ENCODE measurements at regions not wholly inside any gene's neighbourhood (a gene's known extent, or its start where the extent isn't known, plus 50 kb on each side); places are given as distances from the start of the nearest gene placed in this dataset.

DNA sequence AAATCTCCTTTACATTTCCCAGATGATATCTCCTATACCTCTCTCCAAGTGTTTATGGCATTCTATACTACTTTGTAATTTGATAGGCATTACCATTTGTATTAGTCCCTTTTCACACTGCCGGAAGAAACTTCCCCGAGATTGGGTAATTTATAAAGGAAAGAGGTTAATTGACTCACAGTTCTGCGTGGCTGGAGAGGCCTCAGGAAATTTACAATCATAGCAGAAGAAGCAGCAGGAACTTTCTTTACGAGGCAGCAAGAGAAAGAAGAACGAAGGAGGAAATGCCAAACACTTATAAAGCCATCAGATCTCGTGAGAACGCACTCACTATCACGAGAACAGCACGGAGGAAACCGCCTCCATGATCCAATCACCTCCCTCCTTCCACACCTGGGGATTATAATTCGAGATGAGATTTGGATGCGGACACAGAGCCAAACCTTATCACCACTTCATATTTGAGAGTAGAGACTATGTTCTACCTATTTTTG is 1194.6 kb downstream of the SORCS1 start:
- Mint-ChIP-seq H3K4me3 (no peak overlapping the region), H3K9me3 (peaks cover 3% of the 10 kb centered on the region), H3K36me3 (ENCODE audit: low read depth) (no peaks in the 10 kb centered on the region), H3K4me1 (ENCODE audit: low read depth) (no peaks in the 10 kb centered on the region), H3K27ac (no peak overlapping the region), H3K27me3 (no peaks in the 10 kb centered on the region)
- Histone ChIP-seq H3K9me3 (ENCODE audit: control insufficient read depth in 1 of 2, insufficient read depth in 1 of 2, low read length in 2 of 2) (no peaks in the 10 kb centered on the region), H3K36me3 (ENCODE audit: insufficient read depth, low read length) (no peaks in the 10 kb centered on the region), H3K4me3 (ENCODE audit: low read length) (no peak overlapping the region), H3K4me1 (ENCODE audit: insufficient read depth, low read length) (no peaks in the 10 kb centered on the region), H3K27me3 (ENCODE audit: control insufficient read depth in 1 of 2, insufficient read depth in 2 of 2, low read length in 2 of 2) (no peaks in the 10 kb centered on the region), H3K27ac (ENCODE audit: low read depth in 1 of 2, low read length in 2 of 2) (no peak overlapping the region)
- DNase-seq (no peak), ATAC-seq (ENCODE audit: poor library complexity) (no peak)
- ChIA-PET CTCF (no interaction called here), POLR2A (no interaction called here)
- TF ChIP-seq, protein P1, sequence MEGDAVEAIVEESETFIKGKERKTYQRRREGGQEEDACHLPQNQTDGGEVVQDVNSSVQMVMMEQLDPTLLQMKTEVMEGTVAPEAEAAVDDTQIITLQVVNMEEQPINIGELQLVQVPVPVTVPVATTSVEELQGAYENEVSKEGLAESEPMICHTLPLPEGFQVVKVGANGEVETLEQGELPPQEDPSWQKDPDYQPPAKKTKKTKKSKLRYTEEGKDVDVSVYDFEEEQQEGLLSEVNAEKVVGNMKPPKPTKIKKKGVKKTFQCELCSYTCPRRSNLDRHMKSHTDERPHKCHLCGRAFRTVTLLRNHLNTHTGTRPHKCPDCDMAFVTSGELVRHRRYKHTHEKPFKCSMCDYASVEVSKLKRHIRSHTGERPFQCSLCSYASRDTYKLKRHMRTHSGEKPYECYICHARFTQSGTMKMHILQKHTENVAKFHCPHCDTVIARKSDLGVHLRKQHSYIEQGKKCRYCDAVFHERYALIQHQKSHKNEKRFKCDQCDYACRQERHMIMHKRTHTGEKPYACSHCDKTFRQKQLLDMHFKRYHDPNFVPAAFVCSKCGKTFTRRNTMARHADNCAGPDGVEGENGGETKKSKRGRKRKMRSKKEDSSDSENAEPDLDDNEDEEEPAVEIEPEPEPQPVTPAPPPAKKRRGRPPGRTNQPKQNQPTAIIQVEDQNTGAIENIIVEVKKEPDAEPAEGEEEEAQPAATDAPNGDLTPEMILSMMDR (IDR thresholded peaks at IDR 0.05) = no peak
- intact Hi-C loops (cut with DNase I, micrococcal nuclease) = no loop called here

DNA sequence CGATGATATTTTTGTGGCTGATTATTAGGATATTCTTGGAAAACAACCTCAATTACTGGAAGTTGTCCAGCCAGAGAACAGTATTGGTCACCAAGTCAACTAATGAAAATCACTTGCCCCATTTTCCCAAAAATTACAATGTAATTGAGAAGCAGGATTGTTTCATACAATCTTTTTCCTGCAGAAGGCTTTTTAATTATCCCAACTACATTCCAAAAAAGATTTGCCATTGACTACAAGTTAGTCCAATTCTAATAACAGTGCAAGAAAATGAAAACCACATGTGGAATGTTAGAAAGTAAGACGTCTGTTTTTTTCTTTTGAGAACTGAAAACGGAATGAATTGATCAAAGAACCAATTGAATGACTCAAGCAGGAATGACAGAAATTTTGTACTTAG is 1195.8 kb downstream of the SORCS1 start:
- Histone ChIP-seq H3K27ac (ENCODE audit: low read depth in 1 of 2, low read length in 2 of 2) (no peak overlapping the region), H3K27me3 (ENCODE audit: control insufficient read depth in 1 of 2, insufficient read depth in 2 of 2, low read length in 2 of 2) (no peaks in the 10 kb centered on the region), H3K9me3 (ENCODE audit: control insufficient read depth in 1 of 2, insufficient read depth in 1 of 2, low read length in 2 of 2) (no peaks in the 10 kb centered on the region), H3K4me1 (ENCODE audit: insufficient read depth, low read length) (no peaks in the 10 kb centered on the region), H3K4me3 (ENCODE audit: low read length) (no peak overlapping the region), H3K36me3 (ENCODE audit: insufficient read depth, low read length) (no peaks in the 10 kb centered on the region)
- Mint-ChIP-seq H3K27me3 (no peaks in the 10 kb centered on the region), H3K4me1 (ENCODE audit: low read depth) (no peaks in the 10 kb centered on the region), H3K36me3 (ENCODE audit: low read depth) (no peaks in the 10 kb centered on the region), H3K27ac (no peak overlapping the region), H3K4me3 (no peak overlapping the region), H3K9me3 (peaks cover 3% of the 10 kb centered on the region)
- no peak for DNase-seq
- intact Hi-C loops (cut with DNase I, micrococcal nuclease) = no loop called here
- TF ChIP-seq, protein P1 (IDR thresholded peaks at IDR 0.05) = no peak
- ChIA-PET POLR2A (no interaction called here), CTCF (no interaction called here)
- no peak for ATAC-seq (ENCODE audit: poor library complexity)

DNA sequence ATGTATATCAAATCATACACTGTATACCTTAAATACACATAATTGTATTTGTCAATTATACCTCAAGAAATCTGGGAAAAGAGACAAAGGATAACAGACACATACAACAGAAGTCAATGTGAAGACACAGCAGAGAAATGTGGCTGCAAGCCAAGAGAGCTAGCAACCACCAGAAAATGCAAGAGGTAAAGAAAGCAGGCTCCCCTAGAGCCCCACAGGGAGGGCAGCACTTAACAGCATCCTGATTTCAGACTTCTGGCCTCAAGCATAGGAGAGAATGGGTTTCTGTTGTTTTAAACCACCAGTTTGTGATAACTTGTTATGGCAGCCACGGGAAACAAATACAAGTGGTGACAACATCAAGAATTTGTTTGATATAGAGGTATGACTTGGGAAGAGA is 1197.2 kb downstream of the SORCS1 start:
- DNase-seq = no peak
- CTCF ChIA-PET = no interaction called here
- H3K4me1 Mint-ChIP-seq (ENCODE audit: low read depth) = no peaks in the 10 kb centered on the region
- H3K9me3 Mint-ChIP-seq = peaks cover 3% of the 10 kb centered on the region
- no peaks in the 10 kb centered on the region for H3K9me3 ChIP-seq (ENCODE audit: control insufficient read depth in 1 of 2, insufficient read depth in 1 of 2, low read length in 2 of 2)
- no peaks in the 10 kb centered on the region for H3K36me3 ChIP-seq (ENCODE audit: insufficient read depth, low read length)
- no peaks in the 10 kb centered on the region for H3K27me3 Mint-ChIP-seq
- no peak overlapping the region for H3K4me3 Mint-ChIP-seq
- intact Hi-C loops (cut with DNase I, micrococcal nuclease) = no loop called here
- ATAC-seq (ENCODE audit: poor library complexity) = no peak
- no peaks in the 10 kb centered on the region for H3K27me3 ChIP-seq (ENCODE audit: control insufficient read depth in 1 of 2, insufficient read depth in 2 of 2, low read length in 2 of 2)
- H3K4me1 ChIP-seq (ENCODE audit: insufficient read depth, low read length) = no peaks in the 10 kb centered on the region
- POLR2A ChIA-PET = no interaction called here
- no peak overlapping the region for H3K27ac ChIP-seq (ENCODE audit: low read depth in 1 of 2, low read length in 2 of 2)
- TF ChIP-seq, protein P1 (IDR thresholded peaks at IDR 0.05) = no peak
- no peaks in the 10 kb centered on the region for H3K36me3 Mint-ChIP-seq (ENCODE audit: low read depth)
- H3K27ac Mint-ChIP-seq = no peak overlapping the region
- H3K4me3 ChIP-seq (ENCODE audit: low read length) = no peak overlapping the region
